GM18873 (cell line): ENCODE measurements at regions not wholly inside any gene's neighbourhood (a gene's known extent, or its start where the extent isn't known, plus 50 kb on each side); places are given as distances from the start of the nearest gene placed in this dataset.

Source experiments
- ATAC-seq: cut with Tn5 transposase; IDR thresholded peaks from one replicate; pipeline ENCODE4 v1.9.1; 2021; ENCODE audit warnings: mild to moderate bottlenecking, moderate library complexity, moderate number of reproducible peaks; ENCODE audit not compliant: unreplicated experiment, low FRiP score

- ATAC-seq, result no peak
Observed at GRCh38 chr4:187209921-187210613, 486.4 kb upstream of the FAT1 start.

GRCh38 chr4:187212446-187213080, 488.9 kb upstream of the FAT1 start:
- no peak for ATAC-seq

- ATAC-seq, result no peak
Observed at GRCh38 chr4:187215438-187215837, 491.8 kb upstream of the FAT1 start.

GRCh38 chr4:187218705-187219245, 495.1 kb upstream of the FAT1 start:
- no peak for ATAC-seq

- ATAC-seq, result no peak
Observed at GRCh38 chr4:187224560-187224959, 500.9 kb upstream of the FAT1 start.

GRCh38 chr4:187227907-187228704, 504.4 kb upstream of the FAT1 start:
- ATAC-seq, result no peak

- no peak for ATAC-seq
Observed at GRCh38 chr4:187232196-187232595, 508.5 kb upstream of the FAT1 start.

- ATAC-seq, result no peak
Observed at GRCh38 chr4:187232796-187233195, 509.1 kb upstream of the FAT1 start.

- no peak for ATAC-seq
Observed at GRCh38 chr4:187235456-187236170, 512.0 kb upstream of the FAT1 start.

- no peak for ATAC-seq
Observed at GRCh38 chr4:187236209-187236890, 512.7 kb upstream of the FAT1 start.

GRCh38 chr4:187238646-187239045, 515.0 kb upstream of the FAT1 start:
- ATAC-seq, result no peak

GRCh38 chr4:187251896-187252295, 528.2 kb upstream of the FAT1 start:
- no peak for ATAC-seq

- ATAC-seq, result no peak
Observed at GRCh38 chr4:187256897-187257296, 533.2 kb upstream of the FAT1 start.

- ATAC-seq, result no peak
Observed at GRCh38 chr4:187258651-187259401, 535.2 kb upstream of the FAT1 start.

- no peak for ATAC-seq
Observed at GRCh38 chr4:187268940-187269339, 545.3 kb upstream of the FAT1 start.

- ATAC-seq, result no peak
Observed at GRCh38 chr4:187270154-187270553, 546.5 kb upstream of the FAT1 start.

- ATAC-seq, result no peak
Observed at GRCh38 chr4:187271848-187272247, 548.2 kb upstream of the FAT1 start.

GRCh38 chr4:187274153-187274552, 550.5 kb upstream of the FAT1 start:
- ATAC-seq, result no peak

- ATAC-seq, result no peak
Observed at GRCh38 chr4:187276736-187277408, 553.2 kb upstream of the FAT1 start.
